ENCODE measurements at regions not wholly inside any gene's neighbourhood (a gene's known extent, or its start where the extent isn't known, plus 50 kb on each side); places are given as distances from the start of the nearest gene placed in this dataset.

- DNase-seq (ENCODE audit: low read depth), result no peak
- no peak overlapping the region for H3K4me3 ChIP-seq (ENCODE audit: control insufficient read depth, low read depth, low read length)
Observed at GRCh38 chr5:166671811-166672210, 1619.6 kb upstream of the WWC1 start.

GRCh38 chr5:166672431-166672830, 1619.0 kb upstream of the WWC1 start:
- no peak overlapping the region for H3K4me3 ChIP-seq (ENCODE audit: control insufficient read depth, low read depth, low read length)
- no peak for TF ChIP-seq CTCF (conservative IDR thresholded peaks at IDR 0.05; ENCODE audit: control insufficient read depth, insufficient read depth, low read depth, low read length)
- DNase-seq (ENCODE audit: low read depth), result no peak

More at GRCh38 chr5:166671811-166672210, 1619.6 kb upstream of the WWC1 start:
- no peak for TF ChIP-seq CTCF (conservative IDR thresholded peaks at IDR 0.05; ENCODE audit: control insufficient read depth, insufficient read depth, low read depth, low read length)

- DNase-seq (ENCODE audit: low read depth), result no peak
- TF ChIP-seq CTCF (conservative IDR thresholded peaks at IDR 0.05; ENCODE audit: control insufficient read depth, insufficient read depth, low read depth, low read length), result no peak
- no peak overlapping the region for H3K4me3 ChIP-seq (ENCODE audit: control insufficient read depth, low read depth, low read length)
Observed at GRCh38 chr5:166677891-166678290, 1613.6 kb upstream of the WWC1 start.

- no peak for DNase-seq (ENCODE audit: low read depth)
- TF ChIP-seq CTCF (conservative IDR thresholded peaks at IDR 0.05; ENCODE audit: control insufficient read depth, insufficient read depth, low read depth, low read length), result no peak
- H3K4me3 ChIP-seq (ENCODE audit: control insufficient read depth, low read depth, low read length), result no peak overlapping the region
Observed at GRCh38 chr5:166679331-166679730, 1612.1 kb upstream of the WWC1 start.

GRCh38 chr5:166695326-166695725, 1596.1 kb upstream of the WWC1 start:
- DNase-seq (ENCODE audit: low read depth), result no peak

GRCh38 chr5:166708291-166708690, 1583.2 kb upstream of the WWC1 start:
- no peak for DNase-seq (ENCODE audit: low read depth)
- H3K4me3 ChIP-seq (ENCODE audit: control insufficient read depth, low read depth, low read length), result no peak overlapping the region
- TF ChIP-seq CTCF (conservative IDR thresholded peaks at IDR 0.05; ENCODE audit: control insufficient read depth, insufficient read depth, low read depth, low read length), result no peak

More at GRCh38 chr5:166695326-166695725, 1596.1 kb upstream of the WWC1 start:
- H3K4me3 ChIP-seq (ENCODE audit: control insufficient read depth, low read depth, low read length), result no peak overlapping the region
- no peak for TF ChIP-seq CTCF (conservative IDR thresholded peaks at IDR 0.05; ENCODE audit: control insufficient read depth, insufficient read depth, low read depth, low read length)

GRCh38 chr5:166709691-166710090, 1581.8 kb upstream of the WWC1 start:
- H3K4me3 ChIP-seq (ENCODE audit: control insufficient read depth, low read depth, low read length), result no peak overlapping the region
- no peak for TF ChIP-seq CTCF (conservative IDR thresholded peaks at IDR 0.05; ENCODE audit: control insufficient read depth, insufficient read depth, low read depth, low read length)
- no peak for DNase-seq (ENCODE audit: low read depth)
